Fibroblast of upper back skin (primary cell): ENCODE measurements at regions not wholly inside any gene's neighbourhood (a gene's known extent, or its start where the extent isn't known, plus 50 kb on each side); places are given as distances from the start of the nearest gene placed in this dataset.
A peak's percentile ranks its signal among the peaks of the same experiment; 100 is the strongest.

Experiments
- DNase-seq: peaks from one replicate; pipeline ENCODE4 v3.0.0-alpha.2; 2013

GRCh38 chr5:53335115-53335514 is 145.3 kb upstream of the FST start:
- DNase-seq: no peak

- DNase-seq: no peak
Observed at GRCh38 chr5:53337827-53338226, 142.6 kb upstream of the FST start.

- no peak for DNase-seq
Observed at GRCh38 chr5:53338971-53339370, 141.5 kb upstream of the FST start.

- DNase-seq: no peak
Observed at GRCh38 chr5:53339962-53340540, 140.4 kb upstream of the FST start.

GRCh38 chr5:53340956-53341750 is 139.3 kb upstream of the FST start:
- no peak for DNase-seq

GRCh38 chr5:53342236-53342635 is 138.2 kb upstream of the FST start:
- no peak for DNase-seq

GRCh38 chr5:53343187-53343586 is 137.2 kb upstream of the FST start:
- peak; percentile 100 for DNase-seq

GRCh38 chr5:53350368-53350767 is 130.1 kb upstream of the FST start:
- no peak for DNase-seq

- peak; percentile 54 for DNase-seq
Observed at GRCh38 chr5:53350991-53351770, 129.2 kb upstream of the FST start.

GRCh38 chr5:53355316-53355715 is 125.1 kb upstream of the FST start:
- peak; percentile 37 for DNase-seq

GRCh38 chr5:53355931-53356330 is 124.5 kb upstream of the FST start:
- DNase-seq: no peak

GRCh38 chr5:53357439-53357838 is 123.0 kb upstream of the FST start:
- no peak for DNase-seq

- DNase-seq: no peak
Observed at GRCh38 chr5:53358794-53359193, 121.6 kb upstream of the FST start.

- peak; percentile 79 for DNase-seq
Observed at GRCh38 chr5:53359916-53360517, 120.4 kb upstream of the FST start.

- DNase-seq: peak; percentile 96
Observed at GRCh38 chr5:53360811-53361210, 119.6 kb upstream of the FST start.

- no peak for DNase-seq
Observed at GRCh38 chr5:53361708-53362107, 118.7 kb upstream of the FST start.

GRCh38 chr5:53362521-53362941 is 117.9 kb upstream of the FST start:
- peak; percentile 99 for DNase-seq

- no peak for DNase-seq
Observed at GRCh38 chr5:53364061-53364460, 116.4 kb upstream of the FST start.

- DNase-seq: no peak
Observed at GRCh38 chr5:53366245-53366644, 114.2 kb upstream of the FST start.

- DNase-seq: no peak
Observed at GRCh38 chr5:53367727-53368126, 112.7 kb upstream of the FST start.

GRCh38 chr5:53368516-53368915 is 111.9 kb upstream of the FST start:
- DNase-seq: peak; percentile 43

GRCh38 chr5:53368966-53369605 is 111.3 kb upstream of the FST start:
- DNase-seq: no peak

- no peak for DNase-seq
Observed at GRCh38 chr5:53369681-53370080, 110.7 kb upstream of the FST start.
